K562 (cell line): ENCODE measurements at regions not wholly inside any gene's neighbourhood (a gene's known extent, or its start where the extent isn't known, plus 50 kb on each side); places are given as distances from the start of the nearest gene placed in this dataset.

ENCODE experiments used
- ATAC-seq: fragments of 200-7000 bp; cut with Tn5 transposase; 3 replicates; pipeline ENCODE4 v1.9.1; 2020; ENCODE audit warnings: moderate library complexity
- BruUV-seq: library from RNA; stranded (reverse); fragments of 400-500 nt; replicated peaks from 2 replicates; lab custom pipeline; 2021; lab: Mats Ljungman, UMichigan
- CTCF ChIA-PET: fragments of 300-600 bp; formaldehyde crosslinking; extraction: SDS; loops from one replicate; lab custom pipeline; 2021; ENCODE audit warnings: low intra/inter-chr PET ratio; lab: Yijun Ruan, JAX
- POLR2A ChIA-PET: fragments of 300-600, 350-650 bp; sonication (Branson Sonifier 250); formaldehyde crosslinking; extraction: SDS; loops from one replicate; lab custom pipeline; 2021; ENCODE audit warnings: antibody characterized with exemption, inconsistent platforms; lab: Yijun Ruan, JAX
- DNase-seq, 4 experiments: peaks; one replicate each; pipeline versions ENCODE4 v3.0.0 to v3.0.0-alpha.2; 2011 to 2018; ENCODE audit warnings: low spot score in 3 of 4, mixed read lengths in 3 of 4; ENCODE audit errors: extremely low read depth in 1 of 4
- FAIRE-seq: peaks from 2 replicates; lab custom pipeline; 2011; peaks lifted over from hg19 to GRCh38; lab: Jason Lieb, UNC
- H2AFZ ChIP-seq: 2 replicates; pipeline ENCODE4 v1.6.0; 2011; ENCODE audit warnings: low read depth, low read length, control low read depth, inconsistent platforms
- H3K27ac ChIP-seq: fragments of 200-600 bp; 3 replicates; pipeline ENCODE4 v1.8.0; 2011; ENCODE audit warnings: low read depth, mild to moderate bottlenecking, control low read depth, inconsistent platforms, low read length, moderate library complexity, mixed read lengths; ENCODE audit errors: extremely low read depth
- H3K27me3 ChIP-seq, 2 experiments: fragments of 300-600 bp in 1 of 2; 2 replicates in 1 of 2; 3 replicates in 1 of 2; pipeline versions ENCODE4 v1.6.0 to v1.8.0; 2011; ENCODE audit warnings: inconsistent platforms in 2 of 2, low read length in 2 of 2, mild to moderate bottlenecking in 1 of 2, mixed read lengths in 1 of 2, moderate library complexity in 1 of 2; ENCODE audit not compliant: control insufficient read depth in 2 of 2, insufficient read depth in 2 of 2
- H3K36me3 ChIP-seq: fragments of 300-600 bp; 3 replicates; pipeline ENCODE4 v1.8.0; 2011; ENCODE audit warnings: mild to moderate bottlenecking, low read length, inconsistent platforms; ENCODE audit not compliant: control insufficient read depth, insufficient read depth
- H3K4me1 ChIP-seq, 2 experiments: fragments of 200-600 bp in 1 of 2; replicated peaks in 1 of 2; 2 replicates in 1 of 2; 3 replicates in 1 of 2; pipeline versions ENCODE4 v1.5.1 to v1.8.0; 2011; ENCODE audit warnings: inconsistent platforms in 2 of 2, low read length in 2 of 2, mild to moderate bottlenecking in 1 of 2, mixed read lengths in 1 of 2, moderate library complexity in 1 of 2; ENCODE audit not compliant: control insufficient read depth in 2 of 2, insufficient read depth in 2 of 2
- H3K4me2 ChIP-seq: 2 replicates; pipeline ENCODE4 v1.6.1; 2011; ENCODE audit warnings: low read length, control low read depth, inconsistent platforms, mixed read lengths; ENCODE audit not compliant: insufficient read depth
- H3K4me3 ChIP-seq: fragments of 200-600 bp; sonication (generic), shearing (Covaris generic); 2 replicates; pipeline ENCODE4 v1.5.1; 2016; ENCODE audit warnings: control low read depth, inconsistent platforms
- H3K79me2 ChIP-seq: fragments of 200-600 bp; 3 replicates; pipeline ENCODE4 v1.8.0; 2011; ENCODE audit warnings: low read length, inconsistent platforms; ENCODE audit not compliant: control insufficient read depth, insufficient read depth
- H3K9ac ChIP-seq, 2 experiments: 2 replicates each; pipeline versions ENCODE4 v1.6.0 to v1.6.1; 2011; ENCODE audit warnings: low read depth in 2 of 2, low read length in 2 of 2, control low read depth in 1 of 2, inconsistent platforms in 1 of 2, mild to moderate bottlenecking in 1 of 2, mixed read lengths in 1 of 2; ENCODE audit not compliant: insufficient read depth in 1 of 2
- H3K9me1 ChIP-seq: one replicate; pipeline ENCODE4 v1.6.0; 2011; ENCODE audit warnings: inconsistent platforms, mild to moderate bottlenecking, low read length, moderate library complexity; ENCODE audit not compliant: control insufficient read depth, insufficient read depth
- H3K9me3 ChIP-seq: replicated peaks from 2 replicates; pipeline ENCODE4 v1.5.1; 2011; ENCODE audit warnings: low read depth, low read length, inconsistent platforms; ENCODE audit not compliant: control insufficient read depth, insufficient read depth
- H4K20me1 ChIP-seq: replicated peaks from 2 replicates; pipeline ENCODE4 v1.6.1; 2011; ENCODE audit warnings: low read length, inconsistent platforms, mixed read lengths; ENCODE audit not compliant: control insufficient read depth, insufficient read depth
- KLF16 ChIP-seq: IDR thresholded peaks from 2 replicates; pipeline ENCODE4 v1.6.1; 2016; ENCODE audit warnings: antibody characterized with exemption
- MBD2 ChIP-seq: sonication (generic); IDR thresholded peaks from 2 replicates; pipeline ENCODE4 v1.6.1; 2016; ENCODE audit warnings: low read depth, borderline replicate concordance
- MXI1 ChIP-seq: IDR thresholded peaks from 2 replicates; pipeline ENCODE4 v1.6.1; 2011; ENCODE audit warnings: low read depth, mild to moderate bottlenecking, improper control_type of control experiment, low read length
- U2AF2 ChIP-seq: fragments of 200-400 bp; formaldehyde crosslinking; optimal IDR thresholded peaks from 2 replicates; pipeline ENCODE3; 2017; ENCODE audit warnings: low read depth, mild to moderate bottlenecking, low read length
- ZFX ChIP-seq: sonication (generic); formaldehyde crosslinking; IDR thresholded peaks from 2 replicates; pipeline ENCODE4 v1.8.0; 2022; ENCODE audit warnings: mild to moderate bottlenecking, missing genetic modification reagents, moderate library complexity
- ZNF197 ChIP-seq: fragments of 200-800 bp; sonication (Bioruptor generic); IDR thresholded peaks from 2 replicates; pipeline ENCODE4 v1.6.1; 2016; ENCODE audit warnings: low read depth, missing genetic modification characterization, missing compliant biosample characterization
- ZNF263 ChIP-seq: sonication (generic); formaldehyde crosslinking; IDR thresholded peaks from 2 replicates; pipeline ENCODE4 v1.8.0; 2022; ENCODE audit warnings: mild to moderate bottlenecking, missing genetic modification reagents, borderline replicate concordance
- ZNF324 ChIP-seq: fragments of 250-450 bp; sonication (Bioruptor Pico); IDR thresholded peaks from 2 replicates; pipeline ENCODE4 v1.4.0; 2020; ENCODE audit warnings: mild to moderate bottlenecking
- WGBS: fragments of 100-300 bp; shearing (Covaris generic); methylation state at CpG from one replicate; pipeline ENCODE4 v1.1.6; 2016; ENCODE audit warnings: low coverage, mixed read lengths; ENCODE audit not compliant: insufficient coverage; ENCODE audit errors: missing lambda C conversion rate; 5-methylcytosine and 5-hydroxymethylcytosine counted together
- in situ Hi-C: fragments of 300-500 bp; cut with MboI; formaldehyde crosslinking; loops from 4 replicates; pipeline ENCODE4 v1.15.0; 2018; ENCODE audit warnings: inconsistent platforms, mixed read lengths
- intact Hi-C: fragments of 100-400 bp; cut with micrococcal nuclease; formaldehyde crosslinking; loops from 2 replicates; pipeline ENCODE4 v1.14.2; 2022
- TF ChIP-seq, protein P1 (sequence below): sonication (generic); formaldehyde crosslinking; IDR thresholded peaks from 2 replicates; pipeline ENCODE4 v1.8.0; 2022; ENCODE audit warnings: missing genetic modification reagents, mild to moderate bottlenecking, borderline replicate concordance
- TF ChIP-seq, protein P2 (sequence below): fragments of 250-450 bp; sonication (Bioruptor Pico); IDR thresholded peaks from 2 replicates; pipeline ENCODE4 v1.5.0; 2020; ENCODE audit warnings: mild to moderate bottlenecking

GRCh38 chr22:27090611-27091011, 433.2 kb downstream of the MIAT start:
- 0% methylated on average over 14 of the region's 17 CpGs for WGBS
- no peaks in the 10 kb centered on the region for H3K36me3 ChIP-seq
- TF ChIP-seq ZNF263 (no peak), U2AF2 (no peak), KLF16 (no peak), ZNF197 (no peak), ZNF324 (CRISPR knock-in tag) (no peak), MXI1 (no peak), ZFX (CRISPR knock-in tag) (no peak), MBD2 (no peak)
- TF ChIP-seq, protein P1, sequence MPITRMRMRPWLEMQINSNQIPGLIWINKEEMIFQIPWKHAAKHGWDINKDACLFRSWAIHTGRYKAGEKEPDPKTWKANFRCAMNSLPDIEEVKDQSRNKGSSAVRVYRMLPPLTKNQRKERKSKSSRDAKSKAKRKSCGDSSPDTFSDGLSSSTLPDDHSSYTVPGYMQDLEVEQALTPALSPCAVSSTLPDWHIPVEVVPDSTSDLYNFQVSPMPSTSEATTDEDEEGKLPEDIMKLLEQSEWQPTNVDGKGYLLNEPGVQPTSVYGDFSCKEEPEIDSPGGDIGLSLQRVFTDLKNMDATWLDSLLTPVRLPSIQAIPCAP, result no peak
- TF ChIP-seq, protein P2, sequence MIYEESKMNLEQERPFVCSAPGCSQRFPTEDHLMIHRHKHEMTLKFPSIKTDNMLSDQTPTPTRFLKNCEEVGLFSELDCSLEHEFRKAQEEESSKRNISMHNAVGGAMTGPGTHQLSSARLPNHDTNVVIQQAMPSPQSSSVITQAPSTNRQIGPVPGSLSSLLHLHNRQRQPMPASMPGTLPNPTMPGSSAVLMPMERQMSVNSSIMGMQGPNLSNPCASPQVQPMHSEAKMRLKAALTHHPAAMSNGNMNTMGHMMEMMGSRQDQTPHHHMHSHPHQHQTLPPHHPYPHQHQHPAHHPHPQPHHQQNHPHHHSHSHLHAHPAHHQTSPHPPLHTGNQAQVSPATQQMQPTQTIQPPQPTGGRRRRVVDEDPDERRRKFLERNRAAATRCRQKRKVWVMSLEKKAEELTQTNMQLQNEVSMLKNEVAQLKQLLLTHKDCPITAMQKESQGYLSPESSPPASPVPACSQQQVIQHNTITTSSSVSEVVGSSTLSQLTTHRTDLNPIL (CRISPR knock-in tag), result no peak
- TF ChIP-seq, all 486 proteins: peak for 0
- no peak for ATAC-seq
- in situ Hi-C loops (no loop called here), intact Hi-C loops (no loop called here)
- H3K9me3 ChIP-seq, result no peaks in the 10 kb centered on the region; the same call in 1 of the 2 replicates
- no peaks in the 10 kb centered on the region for H3K79me2 ChIP-seq
- no peaks in the 10 kb centered on the region for H4K20me1 ChIP-seq
- FAIRE-seq, result no peak
- H3K27ac ChIP-seq, result no peak overlapping the region
- ChIA-PET POLR2A (interaction anchor here (1.1 kb wide), 1 partner anchor 11 kb away, joined by 3 read pairs; no protein-coding TSS in a partner anchor), CTCF (no interaction called here)
- BruUV-seq, result no TSS peak
- H3K4me3 ChIP-seq, result no peak overlapping the region
- no peak overlapping the region for H3K9ac ChIP-seq
- no peak overlapping the region for H2AFZ ChIP-seq
- H3K27me3 ChIP-seq, result no peaks in the 10 kb centered on the region; a peak in 1 of 5 replicates
- no peak overlapping the region for H3K4me2 ChIP-seq
- H3K4me1 ChIP-seq, result no peaks in the 10 kb centered on the region
- no peak for DNase-seq
- no peaks in the 10 kb centered on the region for H3K9me1 ChIP-seq
